ENCODE measurements at regions not wholly inside any gene's neighbourhood (a gene's known extent, or its start where the extent isn't known, plus 50 kb on each side); places are given as distances from the start of the nearest gene placed in this dataset.
A peak's percentile ranks its signal among the peaks of the same experiment; 100 is the strongest.
"Not testable (repeated sequence)": the region's sequence is repeated elsewhere in the genome, so short reads cannot be mapped to it uniquely, and the experiment has no call there.

GRCh38 chr5:105168806-105169205 is 1606.2 kb upstream of the NUDT12 start:
- Histone ChIP-seq H3K36me3 (ENCODE audit: insufficient read depth, low read length) (no peaks in the 10 kb centered on the region), H3K27me3 (ENCODE audit: insufficient read depth, low read length) (no peaks in the 10 kb centered on the region), H3K4me1 (ENCODE audit: control insufficient read depth, insufficient read depth, low read length, unreplicated experiment) (peaks cover 7% of the 10 kb centered on the region), H3K27ac (ENCODE audit: low read depth, low read length) (no peak overlapping the region), H3K79me2 (ENCODE audit: control insufficient read depth, insufficient read depth, low read length, unreplicated experiment) (no peaks in the 10 kb centered on the region), H2AFZ (ENCODE audit: low read length, unreplicated experiment) (no peak overlapping the region), H3K4me3 (ENCODE audit: low read depth, low read length) (no peak overlapping the region)

GRCh38 chr5:105167092-105167491 is 1604.5 kb upstream of the NUDT12 start:
- Histone ChIP-seq H3K4me1 (ENCODE audit: control insufficient read depth, insufficient read depth, low read length, unreplicated experiment) (peaks cover 7% of the 10 kb centered on the region), H3K4me3 (ENCODE audit: low read depth, low read length) (no peak overlapping the region), H3K36me3 (ENCODE audit: insufficient read depth, low read length) (no peaks in the 10 kb centered on the region), H3K27me3 (ENCODE audit: insufficient read depth, low read length) (no peaks in the 10 kb centered on the region), H2AFZ (ENCODE audit: low read length, unreplicated experiment) (no peak overlapping the region), H3K79me2 (ENCODE audit: control insufficient read depth, insufficient read depth, low read length, unreplicated experiment) (no peaks in the 10 kb centered on the region), H3K27ac (ENCODE audit: low read depth, low read length) (no peak overlapping the region)

GRCh38 chr5:105163547-105163946 is 1601.0 kb upstream of the NUDT12 start:
- no peak overlapping the region for H3K4me3 ChIP-seq (ENCODE audit: low read depth, low read length)
- H3K27ac ChIP-seq (ENCODE audit: low read depth, low read length): no peak overlapping the region
- H3K36me3 ChIP-seq (ENCODE audit: insufficient read depth, low read length): no peaks in the 10 kb centered on the region
- peaks cover 5% of the 10 kb centered on the region for H3K4me1 ChIP-seq (ENCODE audit: control insufficient read depth, insufficient read depth, low read length, unreplicated experiment)
- H2AFZ ChIP-seq (ENCODE audit: low read length, unreplicated experiment): no peak overlapping the region
- no peaks in the 10 kb centered on the region for H3K79me2 ChIP-seq (ENCODE audit: control insufficient read depth, insufficient read depth, low read length, unreplicated experiment)
- no peaks in the 10 kb centered on the region for H3K27me3 ChIP-seq (ENCODE audit: insufficient read depth, low read length)

GRCh38 chr5:105162557-105162956 is 1600.0 kb upstream of the NUDT12 start:
- H3K27me3 ChIP-seq (ENCODE audit: insufficient read depth, low read length); H3K36me3 ChIP-seq (ENCODE audit: insufficient read depth, low read length); H3K27ac ChIP-seq (ENCODE audit: low read depth, low read length); H2AFZ ChIP-seq (ENCODE audit: low read length, unreplicated experiment); H3K4me3 ChIP-seq (ENCODE audit: low read depth, low read length); H3K79me2 ChIP-seq (ENCODE audit: control insufficient read depth, insufficient read depth, low read length, unreplicated experiment); H3K4me1 ChIP-seq (ENCODE audit: control insufficient read depth, insufficient read depth, low read length, unreplicated experiment): not testable (repeated sequence)

GRCh38 chr5:105158526-105158925 is 1595.9 kb upstream of the NUDT12 start:
- Histone ChIP-seq H3K27ac (ENCODE audit: low read depth, low read length) (no peak overlapping the region), H3K27me3 (ENCODE audit: insufficient read depth, low read length) (no peaks in the 10 kb centered on the region), H3K36me3 (ENCODE audit: insufficient read depth, low read length) (no peaks in the 10 kb centered on the region), H2AFZ (ENCODE audit: low read length, unreplicated experiment) (peak overlapping the region; percentile 41), H3K79me2 (ENCODE audit: control insufficient read depth, insufficient read depth, low read length, unreplicated experiment) (no peaks in the 10 kb centered on the region), H3K4me3 (ENCODE audit: low read depth, low read length) (no peak overlapping the region), H3K4me1 (ENCODE audit: control insufficient read depth, insufficient read depth, low read length, unreplicated experiment) (no peaks in the 10 kb centered on the region)

- Histone ChIP-seq H3K27me3 (ENCODE audit: insufficient read depth, low read length) (no peaks in the 10 kb centered on the region), H3K79me2 (ENCODE audit: control insufficient read depth, insufficient read depth, low read length, unreplicated experiment) (no peaks in the 10 kb centered on the region), H2AFZ (ENCODE audit: low read length, unreplicated experiment) (no peak overlapping the region), H3K4me1 (ENCODE audit: control insufficient read depth, insufficient read depth, low read length, unreplicated experiment) (no peaks in the 10 kb centered on the region), H3K27ac (ENCODE audit: low read depth, low read length) (no peak overlapping the region), H3K4me3 (ENCODE audit: low read depth, low read length) (no peak overlapping the region), H3K36me3 (ENCODE audit: insufficient read depth, low read length) (no peaks in the 10 kb centered on the region)
Observed at GRCh38 chr5:105150323-105150722, 1587.7 kb upstream of the NUDT12 start.

GRCh38 chr5:105146867-105147266 is 1584.3 kb upstream of the NUDT12 start:
- Histone ChIP-seq H3K4me3 (ENCODE audit: low read depth, low read length) (no peak overlapping the region), H2AFZ (ENCODE audit: low read length, unreplicated experiment) (no peak overlapping the region), H3K4me1 (ENCODE audit: control insufficient read depth, insufficient read depth, low read length, unreplicated experiment) (no peaks in the 10 kb centered on the region), H3K27ac (ENCODE audit: low read depth, low read length) (no peak overlapping the region), H3K79me2 (ENCODE audit: control insufficient read depth, insufficient read depth, low read length, unreplicated experiment) (no peaks in the 10 kb centered on the region), H3K36me3 (ENCODE audit: insufficient read depth, low read length) (no peaks in the 10 kb centered on the region), H3K27me3 (ENCODE audit: insufficient read depth, low read length) (no peaks in the 10 kb centered on the region)

GRCh38 chr5:105145152-105145551 is 1582.6 kb upstream of the NUDT12 start:
- H3K4me3 ChIP-seq (ENCODE audit: low read depth, low read length): no peak overlapping the region
- no peaks in the 10 kb centered on the region for H3K4me1 ChIP-seq (ENCODE audit: control insufficient read depth, insufficient read depth, low read length, unreplicated experiment)
- H3K27ac ChIP-seq (ENCODE audit: low read depth, low read length): no peak overlapping the region
- H3K79me2 ChIP-seq (ENCODE audit: control insufficient read depth, insufficient read depth, low read length, unreplicated experiment): no peaks in the 10 kb centered on the region
- H3K36me3 ChIP-seq (ENCODE audit: insufficient read depth, low read length): no peaks in the 10 kb centered on the region
- no peak overlapping the region for H2AFZ ChIP-seq (ENCODE audit: low read length, unreplicated experiment)
- no peaks in the 10 kb centered on the region for H3K27me3 ChIP-seq (ENCODE audit: insufficient read depth, low read length)

- H3K4me1 ChIP-seq (ENCODE audit: control insufficient read depth, insufficient read depth, low read length, unreplicated experiment): peaks cover 2% of the 10 kb centered on the region
- H3K36me3 ChIP-seq (ENCODE audit: insufficient read depth, low read length): no peaks in the 10 kb centered on the region
- H3K27me3 ChIP-seq (ENCODE audit: insufficient read depth, low read length): no peaks in the 10 kb centered on the region
- no peak overlapping the region for H3K27ac ChIP-seq (ENCODE audit: low read depth, low read length)
- H3K79me2 ChIP-seq (ENCODE audit: control insufficient read depth, insufficient read depth, low read length, unreplicated experiment): no peaks in the 10 kb centered on the region
- H3K4me3 ChIP-seq (ENCODE audit: low read depth, low read length): no peak overlapping the region
- no peak overlapping the region for H2AFZ ChIP-seq (ENCODE audit: low read length, unreplicated experiment)
Observed at GRCh38 chr5:105134328-105134727, 1571.7 kb upstream of the NUDT12 start.

GRCh38 chr5:105133087-105133486 is 1570.5 kb upstream of the NUDT12 start:
- Histone ChIP-seq H3K27ac (ENCODE audit: low read depth, low read length) (no peak overlapping the region), H3K27me3 (ENCODE audit: insufficient read depth, low read length) (no peaks in the 10 kb centered on the region), H3K79me2 (ENCODE audit: control insufficient read depth, insufficient read depth, low read length, unreplicated experiment) (no peaks in the 10 kb centered on the region), H3K36me3 (ENCODE audit: insufficient read depth, low read length) (no peaks in the 10 kb centered on the region), H3K4me1 (ENCODE audit: control insufficient read depth, insufficient read depth, low read length, unreplicated experiment) (no peaks in the 10 kb centered on the region), H3K4me3 (ENCODE audit: low read depth, low read length) (no peak overlapping the region), H2AFZ (ENCODE audit: low read length, unreplicated experiment) (no peak overlapping the region)

GRCh38 chr5:105132581-105132980 is 1570.0 kb upstream of the NUDT12 start:
- no peak overlapping the region for H3K27ac ChIP-seq (ENCODE audit: low read depth, low read length)
- no peaks in the 10 kb centered on the region for H3K36me3 ChIP-seq (ENCODE audit: insufficient read depth, low read length)

More at GRCh38 chr5:105132581-105132980, 1570.0 kb upstream of the NUDT12 start:
- Histone ChIP-seq H2AFZ (ENCODE audit: low read length, unreplicated experiment) (no peak overlapping the region), H3K4me1 (ENCODE audit: control insufficient read depth, insufficient read depth, low read length, unreplicated experiment) (no peaks in the 10 kb centered on the region), H3K79me2 (ENCODE audit: control insufficient read depth, insufficient read depth, low read length, unreplicated experiment) (no peaks in the 10 kb centered on the region), H3K4me3 (ENCODE audit: low read depth, low read length) (no peak overlapping the region), H3K27me3 (ENCODE audit: insufficient read depth, low read length) (no peaks in the 10 kb centered on the region)

Measured in ACC112 (cell line).